B cell (primary cell): ENCODE measurements at regions not wholly inside any gene's neighbourhood (a gene's known extent, or its start where the extent isn't known, plus 50 kb on each side); places are given as distances from the start of the nearest gene placed in this dataset.

Experiments used
- ATAC-seq: fragments of 200-7000 bp; cut with Tn5 transposase; one replicate; pipeline ENCODE4 v1.10.0; 2021; ENCODE audit warnings: low read depth, mild to moderate bottlenecking, moderate number of reproducible peaks, moderate library complexity
- CTCF ChIA-PET: fragments of 350-600 bp; sonication (Branson Sonifier 250); formaldehyde crosslinking; loops from one replicate; lab custom pipeline; 2021; ENCODE audit warnings: antibody characterized with exemption, inconsistent platforms; lab: Charles Lee
- POLR2A ChIA-PET: fragments of 350-600 bp; sonication (Branson Sonifier 250); formaldehyde crosslinking; loops from one replicate; lab custom pipeline; 2021; ENCODE audit warnings: antibody characterized with exemption; lab: Charles Lee
- DNase-seq: peaks from one replicate; pipeline ENCODE4 v3.0.0; 2013
- H2AFZ ChIP-seq: 2 replicates; pipeline ENCODE4 v1.6.1; 2012; ENCODE audit warnings: mild to moderate bottlenecking, low read depth, low read length; ENCODE audit not compliant: insufficient read depth, poor library complexity, severe bottlenecking
- H3K27ac ChIP-seq, 2 donors: 1 replicate in 1 of 2; 2 replicates in 1 of 2; pipeline ENCODE4 v1.5.1; 2012 to 2013; ENCODE audit warnings: low read length in 2 of 2, mild to moderate bottlenecking in 2 of 2, moderate library complexity in 1 of 2
- H3K27me3 ChIP-seq, 4 experiments: fragments of 200-600 bp in 1 of 4; sonication (generic) in 1 of 4; replicated peaks in 1 of 4; 1 replicate in 2 of 4; 2 replicates in 2 of 4; pipeline versions ENCODE4 v1.6.1 to v1.7.0; 2013 to 2016; ENCODE audit warnings: low read length in 3 of 4, mild to moderate bottlenecking in 2 of 4, mixed read lengths in 1 of 4, moderate library complexity in 1 of 4; ENCODE audit not compliant: insufficient read depth in 4 of 4, control insufficient read depth in 3 of 4; ENCODE audit errors: control extremely low read depth in 1 of 4
- H3K36me3 ChIP-seq, 2 experiments: replicated peaks in 1 of 2; 1 replicate in 1 of 2; 2 replicates in 1 of 2; pipeline versions ENCODE4 v1.6.1 to v1.7.1; 2013; ENCODE audit warnings: low read length in 1 of 2; ENCODE audit not compliant: insufficient read depth in 2 of 2, control insufficient read depth in 1 of 2; ENCODE audit errors: control extremely low read depth in 1 of 2, extremely low read depth in 1 of 2
- H3K4me1 ChIP-seq, 2 donors: fragments of 200-600 bp in 1 of 2; sonication (generic) in 1 of 2; 1 replicate in 1 of 2; 2 replicates in 1 of 2; pipeline versions ENCODE4 v1.5.1 to v1.6.1; 2013 to 2017; ENCODE audit warnings: low read length in 2 of 2; ENCODE audit not compliant: control insufficient read depth in 2 of 2, insufficient read depth in 2 of 2
- H3K4me2 ChIP-seq: replicated peaks from 2 replicates; pipeline ENCODE3; 2012; ENCODE audit warnings: mild to moderate bottlenecking, low read depth, low read length; ENCODE audit not compliant: poor library complexity, severe bottlenecking
- H3K4me3 ChIP-seq, 5 experiments: fragments of 200-600 bp in 1 of 5; sonication (generic) in 1 of 5; 1 replicate in 3 of 5; 2 replicates in 2 of 5; pipeline versions ENCODE4 v1.5.1 to v1.7.0; 2011 to 2016; ENCODE audit warnings: low read length in 4 of 5, mild to moderate bottlenecking in 4 of 5, low read depth in 2 of 5, control low read depth in 1 of 5, moderate library complexity in 1 of 5; ENCODE audit not compliant: insufficient read depth in 1 of 5; ENCODE audit errors: control extremely low read depth in 1 of 5, extremely low read depth in 1 of 5
- H3K79me2 ChIP-seq: fragments of 200-600 bp; sonication (generic); one replicate; pipeline ENCODE4 v1.6.0; 2016; ENCODE audit warnings: low read length; ENCODE audit not compliant: control insufficient read depth, insufficient read depth
- H3K9ac ChIP-seq: fragments of 200-600 bp; sonication (generic); 2 replicates; pipeline ENCODE4 v1.6.1; 2017; ENCODE audit warnings: mild to moderate bottlenecking, low read length, moderate library complexity
- H3K9me3 ChIP-seq, 3 donors: one replicate each; pipeline versions ENCODE4 v1.6.1 to v1.7.1; 2013; ENCODE audit warnings: low read length in 2 of 3; ENCODE audit not compliant: control insufficient read depth in 2 of 3, insufficient read depth in 1 of 3; ENCODE audit errors: control extremely low read depth in 1 of 3
- H4K20me1 ChIP-seq: 2 replicates; pipeline ENCODE4 v1.6.0; 2012; ENCODE audit warnings: mild to moderate bottlenecking, low read length; ENCODE audit not compliant: insufficient read depth, control insufficient read depth, poor library complexity, severe bottlenecking
- H3K27ac Mint-ChIP-seq: one replicate; pipeline ENCODE4 v1.8.0; 2021; ENCODE audit warnings: mixed read lengths
- H3K27me3 Mint-ChIP-seq: one replicate; pipeline ENCODE4 v1.8.0; 2021; ENCODE audit warnings: mixed read lengths
- H3K4me1 Mint-ChIP-seq: one replicate; pipeline ENCODE4 v1.8.0; 2021; ENCODE audit warnings: mixed read lengths
- H3K4me3 Mint-ChIP-seq: one replicate; pipeline ENCODE4 v1.8.0; 2021; ENCODE audit warnings: mixed read lengths
- H3K9me3 Mint-ChIP-seq: one replicate; pipeline ENCODE4 v1.8.0; 2022; ENCODE audit warnings: mixed read lengths; ENCODE audit not compliant: insufficient read depth
- EZH2 ChIP-seq: IDR thresholded peaks from 2 replicates; pipeline ENCODE4 v1.6.1; 2012; ENCODE audit warnings: borderline replicate concordance, low read depth, mild to moderate bottlenecking, moderate library complexity, low read length; ENCODE audit not compliant: insufficient read depth, poor library complexity, severe bottlenecking
- WGBS: methylation state at CpG from one replicate; pipeline ENCODE4 v1.1.5; 2013; ENCODE audit warnings: missing lambda C conversion rate; ENCODE audit not compliant: insufficient coverage; 5-methylcytosine and 5-hydroxymethylcytosine counted together
- intact Hi-C: fragments of 100-400 bp; cut with micrococcal nuclease; formaldehyde crosslinking; loops from one replicate; pipeline ENCODE4 v1.10.0; 2022
- TF ChIP-seq, protein P1 (sequence below): fragments of 200-600 bp; IDR thresholded peaks from one replicate; pipeline ENCODE4 v1.8.0; 2022; ENCODE audit warnings: antibody characterized with exemption, mild to moderate bottlenecking

DNA sequence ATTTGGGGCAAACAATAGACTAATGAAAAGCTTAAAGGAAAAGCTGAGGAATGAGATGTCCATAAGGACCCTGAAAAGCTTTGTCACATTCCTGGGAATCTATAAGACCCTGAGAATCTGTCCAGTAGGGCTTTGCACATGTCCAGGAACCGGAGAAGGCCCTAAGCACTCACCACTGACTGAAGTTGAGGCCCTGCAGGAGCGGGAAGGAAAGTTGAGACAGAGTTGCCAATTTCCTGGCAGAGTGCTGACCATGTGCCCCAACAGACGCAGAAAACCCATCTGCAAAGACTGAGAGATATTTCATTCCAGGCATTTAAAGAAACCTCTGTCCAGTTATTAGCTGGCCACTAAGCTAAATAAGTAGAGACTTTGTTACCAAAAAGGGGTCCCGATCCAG, 890.5 kb downstream of the UQCRFS1 start:
- 83% methylated on average over 1 of the region's 4 CpGs for WGBS
- Histone ChIP-seq H3K4me2 (no peak overlapping the region), H4K20me1 (no peaks in the 10 kb centered on the region), H3K79me2 (no peaks in the 10 kb centered on the region), H3K27me3 (no peaks in the 10 kb centered on the region), H3K9ac (no peak overlapping the region), H2AFZ (no peak overlapping the region), H3K27ac (no peak overlapping the region), H3K4me1 (no peaks in the 10 kb centered on the region), H3K4me3 (no peak overlapping the region), H3K9me3 (peaks cover 0 to under 1% (median 0%) of the 10 kb centered on the region in 3 donors), H3K36me3 (no peaks in the 10 kb centered on the region)
- ATAC-seq (no peak), DNase-seq (no peak)
- Mint-ChIP-seq H3K4me3 (no peak overlapping the region), H3K9me3 (no peaks in the 10 kb centered on the region), H3K27me3 (no peaks in the 10 kb centered on the region), H3K4me1 (no peaks in the 10 kb centered on the region), H3K27ac (no peak overlapping the region)
- intact Hi-C loops, result no loop called here
- ChIA-PET CTCF (no interaction called here), POLR2A (no interaction called here)
- TF ChIP-seq, protein P1, sequence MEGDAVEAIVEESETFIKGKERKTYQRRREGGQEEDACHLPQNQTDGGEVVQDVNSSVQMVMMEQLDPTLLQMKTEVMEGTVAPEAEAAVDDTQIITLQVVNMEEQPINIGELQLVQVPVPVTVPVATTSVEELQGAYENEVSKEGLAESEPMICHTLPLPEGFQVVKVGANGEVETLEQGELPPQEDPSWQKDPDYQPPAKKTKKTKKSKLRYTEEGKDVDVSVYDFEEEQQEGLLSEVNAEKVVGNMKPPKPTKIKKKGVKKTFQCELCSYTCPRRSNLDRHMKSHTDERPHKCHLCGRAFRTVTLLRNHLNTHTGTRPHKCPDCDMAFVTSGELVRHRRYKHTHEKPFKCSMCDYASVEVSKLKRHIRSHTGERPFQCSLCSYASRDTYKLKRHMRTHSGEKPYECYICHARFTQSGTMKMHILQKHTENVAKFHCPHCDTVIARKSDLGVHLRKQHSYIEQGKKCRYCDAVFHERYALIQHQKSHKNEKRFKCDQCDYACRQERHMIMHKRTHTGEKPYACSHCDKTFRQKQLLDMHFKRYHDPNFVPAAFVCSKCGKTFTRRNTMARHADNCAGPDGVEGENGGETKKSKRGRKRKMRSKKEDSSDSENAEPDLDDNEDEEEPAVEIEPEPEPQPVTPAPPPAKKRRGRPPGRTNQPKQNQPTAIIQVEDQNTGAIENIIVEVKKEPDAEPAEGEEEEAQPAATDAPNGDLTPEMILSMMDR, result no peak
- no peak for TF ChIP-seq EZH2

DNA sequence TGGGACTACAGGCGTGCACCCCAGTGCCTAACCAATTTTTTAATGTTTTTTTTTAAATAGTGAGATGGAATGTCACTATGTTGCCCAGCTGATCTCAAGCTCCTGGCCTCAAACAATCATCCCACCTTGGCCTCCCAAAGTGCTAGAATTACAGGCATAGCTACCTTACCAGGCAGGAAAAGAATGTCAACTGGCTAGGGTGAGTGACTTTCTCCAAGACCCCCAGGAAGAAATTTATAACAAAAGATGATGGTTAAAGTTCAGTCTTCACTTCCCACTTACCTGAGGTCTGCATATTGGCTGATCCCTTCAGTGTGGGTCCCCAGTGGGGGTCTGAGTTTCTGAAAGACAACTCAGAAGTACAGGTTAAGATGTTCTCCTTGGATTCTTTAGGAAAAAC, 893.0 kb downstream of the UQCRFS1 start:
- ChIA-PET CTCF (no interaction called here), POLR2A (no interaction called here)
- H3K4me3 Mint-ChIP-seq, result no peak overlapping the region
- no peak for TF ChIP-seq EZH2
- TF ChIP-seq, protein P1, result no peak
- H3K27me3 ChIP-seq, result no peaks in the 10 kb centered on the region
- intact Hi-C loops, result no loop called here
- WGBS, result no CpG with 5 or more reads among the region's 1 CpG
- no peak for DNase-seq
- H3K27me3 Mint-ChIP-seq, result no peaks in the 10 kb centered on the region
- H3K4me3 ChIP-seq, result no peak overlapping the region
- H3K79me2 ChIP-seq, result no peaks in the 10 kb centered on the region
- no peak overlapping the region for H3K27ac ChIP-seq
- H3K9ac ChIP-seq, result no peak overlapping the region
- no peak overlapping the region for H3K27ac Mint-ChIP-seq
- H3K4me1 Mint-ChIP-seq, result no peaks in the 10 kb centered on the region
- no peaks in the 10 kb centered on the region for H3K9me3 Mint-ChIP-seq
- ATAC-seq, result no peak
- H4K20me1 ChIP-seq, result no peaks in the 10 kb centered on the region
- peaks cover 0 to 15% (median 0%) of the 10 kb centered on the region in 3 donors for H3K9me3 ChIP-seq
- no peaks in the 10 kb centered on the region for H3K36me3 ChIP-seq
- no peak overlapping the region for H3K4me2 ChIP-seq
- no peak overlapping the region for H2AFZ ChIP-seq
- H3K4me1 ChIP-seq, result no peaks in the 10 kb centered on the region
